ENCODE measurements at regions not wholly inside any gene's neighbourhood (a gene's known extent, or its start where the extent isn't known, plus 50 kb on each side); places are given as distances from the start of the nearest gene placed in this dataset.

DNA sequence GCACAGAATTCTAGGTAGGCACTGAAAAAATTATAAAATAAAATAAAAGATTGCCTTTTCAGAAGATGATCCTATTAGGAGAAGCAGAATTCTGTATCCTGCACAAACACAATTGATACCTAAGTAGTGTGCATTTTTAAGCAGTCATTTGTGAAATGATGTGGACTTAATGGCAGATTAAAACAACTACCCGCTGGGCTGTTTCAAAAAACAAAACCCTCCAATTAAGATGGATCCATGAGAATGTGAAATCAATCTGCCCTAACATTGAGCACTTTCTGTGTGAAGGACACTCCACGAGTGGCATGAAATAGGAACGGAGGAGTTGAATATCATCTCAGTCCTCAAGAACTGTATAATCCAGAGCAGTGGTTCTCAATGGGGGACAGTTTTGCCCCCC, 1012.8 kb upstream of the EEF2KMT start:
- no peak for TF ChIP-seq CTCF (IDR thresholded peaks at IDR 0.05; ENCODE audit: low read depth, low read length, poor library complexity, severe bottlenecking)
- no peak for TF ChIP-seq EZH2phosphoT487 (IDR thresholded peaks at IDR 0.05; ENCODE audit: borderline replicate concordance, low read length)
